ENCODE measurements at regions not wholly inside any gene's neighbourhood (a gene's known extent, or its start where the extent isn't known, plus 50 kb on each side); places are given as distances from the start of the nearest gene placed in this dataset.

DNA sequence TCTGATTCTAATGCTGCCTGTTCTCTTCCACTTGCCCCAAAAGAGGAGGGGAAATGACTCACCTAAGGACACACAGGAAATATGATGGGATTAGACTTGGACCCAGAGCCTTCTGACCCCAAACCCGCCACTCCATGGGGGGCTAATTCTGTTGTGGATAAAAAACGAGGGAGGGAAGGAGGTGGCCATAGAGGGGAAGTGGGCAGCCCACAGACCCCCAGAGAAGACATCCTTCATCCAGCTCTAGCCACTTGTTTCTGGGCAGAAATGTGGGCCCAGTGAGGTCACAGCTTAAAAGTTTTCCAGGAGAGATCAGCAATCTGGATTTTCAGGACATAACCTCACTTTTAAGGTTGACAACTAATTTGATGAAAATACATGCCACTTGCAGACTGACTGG is 202.1 kb downstream of the ANKRD60 start:
- no peaks in the 10 kb centered on the region for H3K9me3 Mint-ChIP-seq
- no peak overlapping the region for H3K27ac Mint-ChIP-seq
- H3K27me3 Mint-ChIP-seq (ENCODE audit: low read depth), result no peaks in the 10 kb centered on the region
- no peak for DNase-seq (ENCODE audit: low spot score)
- H3K36me3 Mint-ChIP-seq (ENCODE audit: low read depth), result no peaks in the 10 kb centered on the region
- H3K4me1 Mint-ChIP-seq (ENCODE audit: low read depth), result no peaks in the 10 kb centered on the region
- H3K4me3 Mint-ChIP-seq, result no peak overlapping the region

DNA sequence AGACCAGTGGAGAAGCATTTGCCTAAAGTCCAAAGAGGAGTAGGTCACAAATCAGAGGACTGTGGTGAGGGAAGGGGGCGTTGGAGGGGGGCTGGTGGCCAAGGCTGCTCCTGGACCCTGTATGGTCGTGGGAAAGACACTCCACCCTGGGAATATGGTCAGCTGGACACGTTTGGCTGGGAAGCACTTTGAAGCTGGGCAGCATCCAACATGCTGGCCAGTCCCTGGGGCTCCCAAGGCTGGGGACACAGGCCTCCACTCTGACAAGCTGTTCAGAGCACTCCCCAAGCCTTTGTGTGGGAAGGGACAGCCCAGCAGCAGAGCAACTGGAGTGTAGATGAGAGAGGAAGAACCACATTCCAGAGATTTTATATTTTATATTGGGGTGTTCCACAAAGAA is 203.2 kb downstream of the ANKRD60 start:
- H3K36me3 Mint-ChIP-seq (ENCODE audit: low read depth), result no peaks in the 10 kb centered on the region
- H3K27ac Mint-ChIP-seq, result no peak overlapping the region
- H3K4me1 Mint-ChIP-seq (ENCODE audit: low read depth), result no peaks in the 10 kb centered on the region
- H3K9me3 Mint-ChIP-seq, result no peaks in the 10 kb centered on the region
- H3K4me3 Mint-ChIP-seq, result no peak overlapping the region
- H3K27me3 Mint-ChIP-seq (ENCODE audit: low read depth), result no peaks in the 10 kb centered on the region
- no peak for DNase-seq (ENCODE audit: low spot score)

DNA sequence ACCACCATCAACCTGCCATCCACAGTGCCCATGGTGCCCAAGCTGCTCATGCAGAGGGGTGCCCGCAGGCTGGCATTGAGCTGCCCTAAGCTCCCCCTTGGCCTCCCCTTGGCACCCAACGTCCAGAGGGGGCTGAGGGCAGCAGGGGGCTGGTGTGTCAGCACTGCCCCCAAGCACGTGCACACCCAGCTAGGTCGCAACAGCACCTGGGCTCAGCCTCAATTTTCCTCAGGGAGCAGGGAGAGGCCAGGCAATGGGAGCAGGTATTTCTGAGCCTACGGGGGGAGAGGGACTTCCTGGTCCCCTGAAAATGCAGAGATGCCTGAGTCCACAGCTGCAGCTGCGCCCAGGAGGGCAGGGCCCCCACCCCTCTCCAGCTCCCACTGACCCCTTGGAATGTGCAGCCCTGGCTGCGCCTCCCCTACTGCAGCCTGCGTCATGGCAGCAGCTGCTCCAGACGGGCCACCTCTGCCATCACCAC is 204.2 kb downstream of the ANKRD60 start:
- H3K27me3 Mint-ChIP-seq (ENCODE audit: low read depth), result no peaks in the 10 kb centered on the region
- H3K4me3 Mint-ChIP-seq, result no peak overlapping the region

DNA sequence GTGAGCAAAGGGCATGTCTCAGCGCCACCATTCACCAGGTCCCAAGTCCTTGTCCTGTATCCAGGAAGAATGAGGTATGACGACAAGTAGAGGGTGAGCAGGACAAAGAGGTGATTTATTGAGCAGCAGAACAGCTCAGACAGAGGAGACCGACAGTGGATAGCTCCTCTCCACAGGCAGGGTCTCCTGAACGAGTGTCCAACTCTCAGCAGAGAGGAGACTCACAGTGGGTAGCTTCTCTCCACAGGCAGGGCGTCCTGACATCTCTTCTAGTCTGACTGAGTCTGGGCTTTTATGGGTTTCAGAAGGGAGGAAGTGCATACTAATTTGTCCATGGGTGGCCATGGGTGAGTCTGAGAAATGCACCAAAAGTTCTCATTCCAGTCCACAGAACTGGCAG is 204.7 kb downstream of the ANKRD60 start:
- Mint-ChIP-seq H3K9me3 (no peaks in the 10 kb centered on the region), H3K4me1 (ENCODE audit: low read depth) (no peaks in the 10 kb centered on the region), H3K4me3 (no peak overlapping the region), H3K36me3 (ENCODE audit: low read depth) (no peaks in the 10 kb centered on the region), H3K27me3 (ENCODE audit: low read depth) (no peaks in the 10 kb centered on the region), H3K27ac (no peak overlapping the region)
- no peak for DNase-seq (ENCODE audit: low spot score)

More for the DNA sequence above, 204.2 kb downstream of the ANKRD60 start:
- Mint-ChIP-seq H3K4me1 (ENCODE audit: low read depth) (no peaks in the 10 kb centered on the region), H3K27ac (no peak overlapping the region), H3K9me3 (no peaks in the 10 kb centered on the region), H3K36me3 (ENCODE audit: low read depth) (no peaks in the 10 kb centered on the region)
- no peak for DNase-seq (ENCODE audit: low spot score)

DNA sequence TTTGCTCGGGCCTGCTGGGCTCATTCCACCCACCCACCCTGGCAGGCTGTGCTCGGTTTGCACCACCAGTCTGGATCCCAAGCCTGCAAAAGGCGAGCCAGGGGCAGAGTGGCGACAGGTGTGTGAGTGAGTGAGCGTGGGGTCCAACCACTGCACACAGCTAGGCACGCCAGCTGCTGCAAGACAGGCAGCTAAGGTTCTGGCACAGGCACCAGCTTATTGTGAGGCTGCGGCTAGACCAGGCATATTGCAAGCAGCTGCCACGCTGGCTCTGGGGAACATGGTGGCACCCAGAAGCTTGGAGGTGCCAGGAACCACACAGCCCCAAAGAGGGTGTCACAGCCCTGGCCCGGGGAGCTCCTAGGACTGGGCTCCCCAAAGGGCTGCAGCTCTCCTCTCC is 205.1 kb downstream of the ANKRD60 start:
- Mint-ChIP-seq H3K36me3 (ENCODE audit: low read depth) (no peaks in the 10 kb centered on the region), H3K4me1 (ENCODE audit: low read depth) (no peaks in the 10 kb centered on the region), H3K9me3 (no peaks in the 10 kb centered on the region), H3K27me3 (ENCODE audit: low read depth) (no peaks in the 10 kb centered on the region), H3K4me3 (no peak overlapping the region), H3K27ac (no peak overlapping the region)
- no peak for DNase-seq (ENCODE audit: low spot score)

DNA sequence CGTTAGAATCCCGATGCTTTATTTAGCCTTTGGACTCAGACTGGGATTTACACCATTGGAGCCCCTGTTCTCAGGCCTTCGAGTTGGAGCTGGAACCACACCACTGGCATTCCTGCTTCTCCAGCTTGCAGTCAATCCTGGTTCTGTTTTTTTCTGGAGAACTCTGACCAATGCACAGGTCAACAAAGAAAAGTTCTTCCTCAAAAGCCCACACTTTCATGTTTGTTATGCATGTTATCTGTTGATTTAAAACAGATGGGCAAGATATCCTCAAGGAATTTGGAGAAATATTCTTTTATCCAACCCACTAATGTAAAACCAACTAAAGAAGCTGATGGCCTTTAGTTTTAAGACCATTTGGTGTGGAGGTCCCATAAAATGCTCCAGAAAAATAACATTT is 205.7 kb downstream of the ANKRD60 start:
- Mint-ChIP-seq H3K27ac (no peak overlapping the region), H3K27me3 (ENCODE audit: low read depth) (no peaks in the 10 kb centered on the region), H3K4me3 (no peak overlapping the region), H3K9me3 (no peaks in the 10 kb centered on the region), H3K4me1 (ENCODE audit: low read depth) (no peaks in the 10 kb centered on the region), H3K36me3 (ENCODE audit: low read depth) (no peaks in the 10 kb centered on the region)
- DNase-seq (ENCODE audit: low spot score), result no peak

DNA sequence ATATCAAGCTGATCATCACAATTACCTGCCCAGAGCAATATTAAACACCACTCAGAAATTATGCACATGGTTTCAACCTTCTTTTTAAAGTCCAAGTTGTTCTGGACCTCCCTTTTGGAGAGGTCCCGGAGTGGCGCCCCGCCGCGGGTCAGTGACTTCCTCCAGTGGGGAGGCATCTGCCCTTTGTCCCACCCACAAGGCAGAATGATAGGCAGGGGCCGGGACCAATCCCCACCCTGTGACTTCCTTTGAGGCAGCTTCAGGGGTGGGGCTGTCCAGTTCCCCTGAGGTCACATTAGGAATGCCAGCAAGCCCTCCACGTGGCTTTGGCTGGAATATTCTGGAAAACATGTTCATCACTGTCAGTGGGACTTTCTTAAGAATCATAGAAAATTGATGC is 207.0 kb downstream of the ANKRD60 start:
- H3K36me3 Mint-ChIP-seq (ENCODE audit: low read depth), result no peaks in the 10 kb centered on the region
- no peaks in the 10 kb centered on the region for H3K9me3 Mint-ChIP-seq
- H3K27me3 Mint-ChIP-seq (ENCODE audit: low read depth), result no peaks in the 10 kb centered on the region
- no peaks in the 10 kb centered on the region for H3K4me1 Mint-ChIP-seq (ENCODE audit: low read depth)
- no peak for DNase-seq (ENCODE audit: low spot score)
- H3K27ac Mint-ChIP-seq, result no peak overlapping the region
- H3K4me3 Mint-ChIP-seq, result no peak overlapping the region

DNA sequence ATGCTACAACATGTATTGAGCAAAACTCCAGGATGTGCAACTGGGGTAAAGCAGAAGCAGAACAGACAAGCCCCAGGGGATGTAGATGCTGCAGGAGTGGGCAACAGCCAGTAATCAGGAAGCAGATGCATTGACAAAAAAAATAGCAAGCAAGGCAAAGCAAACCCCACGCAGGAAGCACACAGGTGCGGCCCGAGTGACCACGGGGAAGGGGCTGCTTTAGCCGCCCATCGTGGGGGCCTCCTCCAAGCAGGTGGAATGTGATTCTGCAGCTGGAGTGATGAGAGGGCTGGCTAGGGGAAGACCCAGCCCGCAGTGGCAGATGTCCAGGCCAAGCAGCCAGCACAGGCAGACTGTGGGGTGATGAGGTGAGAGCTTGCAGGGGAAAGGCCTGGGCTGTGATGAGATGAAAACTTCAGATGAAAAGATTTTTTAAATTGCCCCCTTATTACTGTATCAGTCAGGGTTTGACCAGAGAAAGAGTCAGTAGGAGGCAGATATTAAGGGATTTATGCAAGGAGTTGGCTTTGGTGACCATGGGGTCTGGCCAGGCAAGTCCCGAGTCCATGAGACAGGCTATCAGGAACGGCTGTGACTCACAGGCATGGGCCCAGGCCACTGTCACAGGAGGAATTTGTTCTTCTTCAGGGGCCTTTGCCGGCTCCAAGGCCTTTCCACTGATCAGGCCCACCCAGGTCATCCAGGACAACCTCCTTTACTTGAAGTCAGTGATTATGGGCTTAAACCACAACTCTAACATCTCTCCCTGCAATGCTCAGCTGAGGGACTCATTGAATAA is 207.6 kb downstream of the ANKRD60 start:
- no peak for DNase-seq (ENCODE audit: low spot score)
- no peaks in the 10 kb centered on the region for H3K4me1 Mint-ChIP-seq (ENCODE audit: low read depth)
- H3K36me3 Mint-ChIP-seq (ENCODE audit: low read depth), result no peaks in the 10 kb centered on the region

DNA sequence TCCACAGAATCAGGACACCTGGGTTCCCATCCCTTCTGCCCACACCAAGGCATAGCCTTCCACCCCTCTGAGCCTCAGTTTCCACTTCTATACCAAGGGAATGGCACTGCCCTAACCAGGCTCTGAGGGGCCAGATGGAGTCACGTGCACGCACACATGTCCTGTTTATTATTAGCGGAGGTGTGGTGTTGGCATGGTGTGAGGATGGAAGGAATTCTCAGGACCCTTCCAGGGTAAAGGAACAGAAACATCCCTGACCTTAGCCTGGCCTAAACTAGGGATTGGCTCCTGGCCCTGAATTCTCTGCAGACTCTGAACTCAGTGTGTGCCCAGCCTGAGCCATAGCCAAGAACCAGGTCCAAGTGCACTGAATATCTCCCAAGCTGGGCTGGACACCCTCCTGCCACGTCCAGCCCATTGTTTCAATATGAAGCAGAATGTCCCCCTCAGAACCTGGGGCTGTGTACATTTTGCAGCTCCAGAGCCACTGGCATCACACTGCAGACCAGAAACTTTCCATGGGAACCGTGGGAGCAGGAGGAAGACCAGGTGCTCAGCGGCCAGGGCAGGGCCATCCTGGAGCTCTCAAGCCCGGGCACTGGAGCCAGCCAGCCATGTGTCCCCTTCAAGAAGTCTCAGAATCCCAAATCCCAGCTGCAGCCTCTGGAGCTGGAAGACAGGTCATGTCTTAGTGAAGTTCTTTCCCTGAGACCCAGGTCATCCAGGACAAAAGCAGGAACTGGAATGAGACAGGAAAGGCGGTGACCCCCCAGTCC is 208.4 kb downstream of the ANKRD60 start:
- Mint-ChIP-seq H3K4me1 (ENCODE audit: low read depth) (no peaks in the 10 kb centered on the region), H3K36me3 (ENCODE audit: low read depth) (no peaks in the 10 kb centered on the region), H3K27ac (no peak overlapping the region), H3K27me3 (ENCODE audit: low read depth) (peaks cover 2% of the 10 kb centered on the region), H3K4me3 (no peak overlapping the region), H3K9me3 (no peaks in the 10 kb centered on the region)
- no peak for DNase-seq (ENCODE audit: low spot score)

More for the DNA sequence above, 207.6 kb downstream of the ANKRD60 start:
- Mint-ChIP-seq H3K9me3 (no peaks in the 10 kb centered on the region), H3K27ac (no peak overlapping the region), H3K27me3 (ENCODE audit: low read depth) (no peaks in the 10 kb centered on the region), H3K4me3 (no peak overlapping the region)

DNA sequence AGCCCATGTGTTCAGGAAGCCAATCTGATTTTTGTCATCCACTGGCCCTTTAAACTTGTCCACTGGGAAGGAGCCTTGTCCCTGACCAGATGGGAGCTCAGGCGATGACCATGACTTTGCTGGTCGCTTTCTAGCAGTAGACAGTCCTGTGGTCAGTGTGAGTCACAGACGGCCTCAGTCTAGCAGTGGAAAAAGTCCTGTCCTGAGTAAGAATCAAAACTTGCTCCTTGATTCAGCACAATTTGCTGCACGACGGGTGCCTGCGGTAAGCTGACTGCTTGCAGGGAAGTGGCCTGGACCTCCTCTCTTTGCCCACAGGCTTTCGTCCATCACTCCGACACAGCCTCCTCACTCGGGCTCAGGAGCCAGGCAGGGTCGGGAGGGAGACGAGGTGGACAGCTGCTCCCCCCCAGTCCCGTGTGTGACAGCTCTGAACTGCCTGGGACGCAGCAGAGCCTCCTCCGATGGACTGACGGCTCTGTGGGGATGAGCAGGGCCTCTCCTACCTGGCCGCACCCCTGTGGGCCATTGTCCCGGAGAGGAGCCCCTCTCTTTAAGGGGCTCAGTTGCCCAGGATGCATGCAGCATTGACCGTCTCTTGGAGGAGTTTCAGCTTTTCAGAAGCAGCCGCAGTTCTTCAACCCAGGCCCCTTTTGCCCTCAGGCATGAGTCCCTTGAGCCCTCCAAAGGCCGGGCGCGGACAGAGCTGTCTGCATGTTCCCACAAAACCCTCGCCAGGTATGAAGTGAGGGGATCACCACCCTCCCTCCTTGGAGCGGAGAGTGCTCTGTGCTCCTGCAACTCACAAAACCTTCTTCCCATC is 209.2 kb downstream of the ANKRD60 start:
- Mint-ChIP-seq H3K4me3 (no peak overlapping the region), H3K27me3 (ENCODE audit: low read depth) (peaks cover 8% of the 10 kb centered on the region), H3K9me3 (no peaks in the 10 kb centered on the region), H3K36me3 (ENCODE audit: low read depth) (no peaks in the 10 kb centered on the region), H3K4me1 (ENCODE audit: low read depth) (no peaks in the 10 kb centered on the region), H3K27ac (no peak overlapping the region)
- no peak for DNase-seq (ENCODE audit: low spot score)

DNA sequence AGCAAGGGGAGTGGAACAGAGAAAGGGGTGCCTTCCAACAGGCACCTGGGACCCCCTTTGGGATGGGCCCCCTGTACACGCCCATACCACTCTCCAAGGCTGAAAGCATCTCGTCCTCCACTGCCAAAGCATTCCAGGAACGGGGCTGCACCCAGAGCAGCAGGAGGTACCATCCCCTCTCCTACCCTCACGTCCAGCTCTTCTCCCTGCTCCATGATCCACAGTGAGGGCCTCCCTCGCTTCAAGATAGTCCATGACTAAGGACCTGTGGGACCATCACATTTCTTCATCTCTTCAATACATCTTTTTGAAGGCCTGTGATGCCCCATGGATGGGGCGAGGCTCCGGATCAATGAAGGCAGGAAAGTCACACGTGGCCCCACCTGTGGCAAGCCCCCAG is 209.9 kb downstream of the ANKRD60 start:
- Mint-ChIP-seq H3K9me3 (no peaks in the 10 kb centered on the region), H3K4me3 (no peak overlapping the region), H3K27me3 (ENCODE audit: low read depth) (peaks cover 9% of the 10 kb centered on the region), H3K36me3 (ENCODE audit: low read depth) (no peaks in the 10 kb centered on the region), H3K4me1 (ENCODE audit: low read depth) (no peaks in the 10 kb centered on the region), H3K27ac (no peak overlapping the region)
- no peak for DNase-seq (ENCODE audit: low spot score)

DNA sequence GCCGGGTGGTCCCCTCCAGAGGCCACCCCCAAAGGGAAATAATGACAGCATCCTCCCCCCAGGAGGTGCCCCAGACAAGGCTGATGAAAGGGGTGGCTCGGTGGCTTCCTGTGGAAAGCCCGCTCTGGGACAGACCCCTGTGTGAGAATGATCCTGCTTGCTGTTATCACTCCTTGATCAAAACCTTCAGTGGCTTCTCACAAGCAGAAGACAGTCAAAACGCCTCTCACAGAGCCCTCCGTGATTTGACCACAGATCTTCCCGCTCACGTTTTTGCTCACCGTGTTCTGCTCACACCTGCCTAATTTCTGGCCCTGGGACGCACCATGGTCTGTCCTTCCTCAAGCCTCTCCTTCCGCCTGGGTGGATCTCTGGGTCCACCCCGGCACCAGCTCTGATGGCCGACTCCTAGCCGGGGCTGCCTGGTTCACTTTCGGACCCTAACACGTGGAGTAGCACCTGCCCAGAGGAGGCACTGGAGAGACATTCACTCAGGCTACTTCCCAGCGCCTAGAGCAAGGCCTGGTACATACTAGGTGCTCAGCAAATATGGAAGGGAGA is 210.4 kb downstream of the ANKRD60 start:
- Mint-ChIP-seq H3K4me1 (ENCODE audit: low read depth) (no peaks in the 10 kb centered on the region), H3K27me3 (ENCODE audit: low read depth) (peaks cover 9% of the 10 kb centered on the region), H3K27ac (no peak overlapping the region), H3K9me3 (no peaks in the 10 kb centered on the region), H3K4me3 (no peak overlapping the region), H3K36me3 (ENCODE audit: low read depth) (no peaks in the 10 kb centered on the region)
- no peak for DNase-seq (ENCODE audit: low spot score)

DNA sequence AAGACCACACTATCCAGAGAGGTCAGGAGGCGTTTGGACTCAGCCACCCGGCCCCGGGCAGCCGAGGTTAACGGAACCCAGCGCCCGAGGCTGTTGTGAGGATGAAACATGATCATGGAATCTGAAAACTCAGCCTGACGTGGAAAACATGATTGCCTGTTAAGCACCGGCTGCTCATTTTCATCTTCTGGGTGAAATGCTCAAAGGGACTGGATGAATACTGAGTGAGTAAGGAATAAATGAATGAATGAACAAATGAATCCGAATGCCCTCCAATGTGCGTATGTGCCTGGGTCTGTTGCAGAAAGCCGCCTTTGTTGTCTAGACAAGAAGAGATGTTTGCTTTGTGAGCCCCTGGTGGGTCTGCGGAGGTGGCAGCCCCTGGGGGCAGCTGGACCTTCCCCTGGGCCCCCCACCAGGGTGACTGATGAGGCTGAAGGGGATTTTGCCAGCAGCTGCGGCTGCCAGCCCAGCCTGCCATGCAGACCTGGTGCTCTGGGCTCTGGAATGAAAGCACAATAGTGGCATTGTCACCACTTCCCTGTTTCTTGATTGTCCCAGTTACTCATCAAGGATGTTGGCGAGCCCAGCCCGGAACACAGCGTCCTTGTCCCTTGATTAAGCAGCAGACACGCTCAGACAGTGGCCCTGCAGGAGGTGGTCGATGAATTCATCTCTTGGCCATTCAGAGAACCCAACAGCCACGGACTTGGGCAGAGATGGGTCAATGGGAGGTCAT is 211.1 kb downstream of the ANKRD60 start:
- Mint-ChIP-seq H3K4me1 (ENCODE audit: low read depth) (no peaks in the 10 kb centered on the region), H3K4me3 (no peak overlapping the region), H3K36me3 (ENCODE audit: low read depth) (no peaks in the 10 kb centered on the region), H3K9me3 (no peaks in the 10 kb centered on the region), H3K27ac (no peak overlapping the region), H3K27me3 (ENCODE audit: low read depth) (peaks cover 9% of the 10 kb centered on the region)
- DNase-seq (ENCODE audit: low spot score), result no peak

Data from T-helper 2 cell treated with Interferon-gamma antibody and Interleukin-4, amounts not matched to agents 5 μg/mL and 100 μg/mL, for 36 hours (primary cell).